WI38 (cell line): ENCODE measurements at regions not wholly inside any gene's neighbourhood (a gene's known extent, or its start where the extent isn't known, plus 50 kb on each side); places are given as distances from the start of the nearest gene placed in this dataset.

Experiments used
- H3K4me3 ChIP-seq: 2 replicates; pipeline ENCODE4 v1.5.1; 2011; ENCODE audit warnings: low read depth, mild to moderate bottlenecking, control low read depth, low read length
- TF ChIP-seq, protein P1 (sequence below): IDR thresholded peaks from 2 replicates; pipeline ENCODE4 v1.5.1; 2012; ENCODE audit warnings: low read depth, mild to moderate bottlenecking, control low read depth, low read length

DNA sequence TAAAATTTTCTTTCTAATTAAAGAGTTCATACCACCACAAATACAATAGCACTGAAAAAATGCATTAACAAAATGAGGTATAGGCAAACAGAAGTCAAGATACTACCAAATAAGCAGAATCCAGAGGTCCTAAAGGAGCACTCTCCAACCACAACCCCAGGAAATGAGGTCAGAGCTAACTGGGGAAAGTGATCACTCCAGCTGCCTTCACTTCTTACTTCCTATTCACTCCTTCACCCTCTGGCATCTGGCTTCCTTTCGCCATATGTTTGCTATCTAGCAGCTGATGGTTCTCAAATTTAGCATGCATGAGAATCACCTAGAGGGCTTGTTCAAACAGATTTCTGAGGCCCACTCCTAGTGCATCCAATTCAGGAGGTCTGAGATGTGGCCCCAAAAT, 212.6 kb upstream of the ACVR2A start:
- no peak overlapping the region for H3K4me3 ChIP-seq
- TF ChIP-seq, protein P1, sequence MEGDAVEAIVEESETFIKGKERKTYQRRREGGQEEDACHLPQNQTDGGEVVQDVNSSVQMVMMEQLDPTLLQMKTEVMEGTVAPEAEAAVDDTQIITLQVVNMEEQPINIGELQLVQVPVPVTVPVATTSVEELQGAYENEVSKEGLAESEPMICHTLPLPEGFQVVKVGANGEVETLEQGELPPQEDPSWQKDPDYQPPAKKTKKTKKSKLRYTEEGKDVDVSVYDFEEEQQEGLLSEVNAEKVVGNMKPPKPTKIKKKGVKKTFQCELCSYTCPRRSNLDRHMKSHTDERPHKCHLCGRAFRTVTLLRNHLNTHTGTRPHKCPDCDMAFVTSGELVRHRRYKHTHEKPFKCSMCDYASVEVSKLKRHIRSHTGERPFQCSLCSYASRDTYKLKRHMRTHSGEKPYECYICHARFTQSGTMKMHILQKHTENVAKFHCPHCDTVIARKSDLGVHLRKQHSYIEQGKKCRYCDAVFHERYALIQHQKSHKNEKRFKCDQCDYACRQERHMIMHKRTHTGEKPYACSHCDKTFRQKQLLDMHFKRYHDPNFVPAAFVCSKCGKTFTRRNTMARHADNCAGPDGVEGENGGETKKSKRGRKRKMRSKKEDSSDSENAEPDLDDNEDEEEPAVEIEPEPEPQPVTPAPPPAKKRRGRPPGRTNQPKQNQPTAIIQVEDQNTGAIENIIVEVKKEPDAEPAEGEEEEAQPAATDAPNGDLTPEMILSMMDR: no peak

DNA sequence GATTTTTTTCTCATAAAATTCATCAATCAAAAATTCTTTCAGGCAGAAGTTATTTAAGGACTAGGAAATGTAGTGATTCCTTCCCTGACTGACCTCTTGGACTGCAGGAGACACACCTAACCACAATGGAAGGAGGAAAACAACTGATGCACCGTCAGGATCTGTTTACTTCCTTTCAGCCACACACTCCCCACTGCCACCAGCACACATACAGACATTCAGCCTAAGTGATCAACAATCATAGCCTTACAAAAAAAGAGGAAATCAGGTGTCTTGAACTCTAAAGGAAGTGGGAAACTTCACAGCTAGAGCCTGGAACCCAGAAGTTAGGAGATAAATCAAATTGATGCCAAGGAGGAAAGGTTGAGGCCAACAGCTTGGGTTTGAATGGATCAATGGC, 213.5 kb upstream of the ACVR2A start:
- no peak overlapping the region for H3K4me3 ChIP-seq
- TF ChIP-seq, protein P1: no peak

DNA sequence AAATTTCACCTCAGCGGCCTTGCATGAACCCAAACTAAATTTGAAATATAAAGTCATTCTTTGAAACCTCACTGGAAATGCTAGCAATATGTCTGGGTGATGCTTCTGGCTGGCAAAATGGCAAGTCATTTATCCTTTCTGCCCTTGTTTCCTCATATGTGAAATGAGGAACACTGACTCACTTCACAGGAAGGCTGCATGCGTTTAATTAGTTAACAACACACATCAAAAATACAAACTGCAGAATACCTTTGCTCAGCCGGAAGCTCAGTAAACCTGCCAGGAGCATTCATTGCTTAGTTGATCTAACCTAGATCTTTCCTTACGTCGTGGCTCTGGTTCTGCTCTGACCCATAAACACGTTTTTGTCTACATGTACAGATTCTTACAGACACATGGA, 214.2 kb upstream of the ACVR2A start:
- H3K4me3 ChIP-seq: no peak overlapping the region
- TF ChIP-seq, protein P1: no peak

DNA sequence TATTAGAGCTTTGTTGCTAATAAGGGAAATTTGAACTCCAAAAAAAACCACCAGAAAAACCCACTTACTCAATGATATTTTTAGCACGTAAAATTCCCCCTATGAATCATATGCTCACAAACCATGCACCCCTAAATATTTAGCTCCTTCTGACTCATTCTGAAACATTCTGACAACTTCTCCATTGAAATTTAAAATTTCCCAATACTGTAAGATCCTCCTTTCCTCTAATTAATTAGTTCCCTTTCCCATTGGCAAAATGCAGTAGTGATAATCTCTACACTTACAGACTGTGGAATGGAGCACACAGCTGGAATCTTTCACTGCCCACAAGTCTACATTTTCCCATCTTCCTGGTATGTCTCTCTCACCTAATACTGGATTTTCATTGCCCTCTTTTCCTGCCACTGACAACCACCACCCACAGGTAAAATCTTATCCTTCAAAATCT, 215.8 kb upstream of the ACVR2A start:
- H3K4me3 ChIP-seq: no peak overlapping the region
- TF ChIP-seq, protein P1: no peak

DNA sequence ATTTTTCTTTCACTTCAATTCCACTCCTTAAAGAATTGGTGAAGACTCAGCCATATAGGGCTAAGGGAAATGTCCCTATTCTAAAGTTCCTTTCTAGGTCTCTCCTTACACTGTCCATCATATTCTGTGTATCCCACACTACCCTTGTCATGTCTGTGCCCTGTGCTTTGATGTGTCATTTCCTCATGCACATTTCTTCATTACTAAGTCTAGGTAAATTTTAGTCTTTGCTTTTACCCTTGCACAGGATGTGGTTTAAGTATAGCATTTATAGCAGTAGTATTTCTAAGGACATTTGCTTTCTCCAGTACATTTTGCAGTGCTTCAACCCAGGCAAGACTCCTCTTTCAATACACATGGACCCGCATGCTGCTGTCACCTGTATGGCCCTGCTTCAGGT, 221.5 kb upstream of the ACVR2A start:
- TF ChIP-seq, protein P1: no peak
- H3K4me3 ChIP-seq: no peak overlapping the region

DNA sequence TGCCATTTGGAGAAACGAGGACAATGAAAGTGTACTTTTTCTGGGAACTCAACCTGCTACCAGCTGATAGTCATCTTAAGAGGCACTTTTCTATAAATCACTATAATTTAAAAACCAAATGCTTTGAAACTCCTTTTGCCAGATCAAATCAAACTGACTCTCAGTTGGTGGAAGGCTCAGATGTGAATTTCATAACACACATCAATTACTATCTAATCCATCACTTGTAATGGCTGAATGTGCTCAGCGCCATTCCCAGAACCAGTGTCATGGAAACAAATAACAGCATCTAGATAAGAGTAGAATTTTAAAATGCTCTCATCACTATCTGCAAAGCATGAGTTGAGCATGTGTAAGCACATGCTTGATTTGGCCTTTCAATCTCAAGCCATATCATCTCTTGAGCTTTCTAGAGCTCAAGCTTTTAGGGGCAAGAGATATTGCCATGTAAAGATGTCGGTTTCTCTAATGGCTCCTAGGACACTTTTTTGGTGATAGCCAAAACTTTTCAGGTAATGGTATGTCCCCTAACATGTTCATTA, 223.1 kb upstream of the ACVR2A start:
- no peak overlapping the region for H3K4me3 ChIP-seq
- TF ChIP-seq, protein P1: no peak

DNA sequence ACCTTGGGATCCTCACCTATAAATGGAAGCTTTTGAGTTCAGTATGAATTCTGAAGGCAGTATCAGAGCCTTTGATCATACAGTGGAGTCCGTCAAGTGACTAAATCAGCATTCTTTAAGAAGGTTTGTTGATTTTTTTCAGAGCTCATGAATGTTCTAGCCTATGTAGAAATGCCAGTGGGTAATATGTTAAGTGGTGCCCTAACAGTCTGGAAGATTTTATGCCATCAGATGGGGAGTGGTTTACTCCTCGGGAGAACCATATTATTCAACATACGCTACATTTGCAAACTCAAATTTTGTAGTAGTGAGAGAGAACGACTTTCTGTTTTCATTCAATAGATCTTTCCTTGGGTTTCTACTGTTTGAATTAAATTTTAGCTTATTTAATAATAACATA, 225.0 kb upstream of the ACVR2A start:
- H3K4me3 ChIP-seq: no peak overlapping the region
- TF ChIP-seq, protein P1: no peak
